ENCODE measurements at regions not wholly inside any gene's neighbourhood (a gene's known extent, or its start where the extent isn't known, plus 50 kb on each side); places are given as distances from the start of the nearest gene placed in this dataset.

DNA sequence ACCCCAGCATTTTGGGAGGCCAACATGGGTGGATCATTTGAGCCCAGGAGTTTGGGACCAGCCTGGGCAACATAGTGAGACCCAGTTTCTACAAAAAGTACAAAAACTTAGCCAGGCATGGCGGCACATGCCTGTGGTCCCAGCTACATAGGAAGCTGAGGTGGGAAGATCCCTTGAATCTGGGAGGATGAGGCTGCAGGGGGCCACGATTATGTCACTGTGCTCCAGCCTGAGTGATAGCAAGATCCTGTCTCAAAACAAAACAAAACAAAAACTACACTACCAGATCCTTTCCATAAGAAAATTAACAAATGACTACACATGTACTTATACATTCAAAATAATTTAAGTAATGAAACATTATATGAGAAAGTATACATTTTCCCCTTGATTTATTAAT, 116.4 kb upstream of the KLF6 start:
- no peak for TF ChIP-seq POLR2A (IDR thresholded peaks at IDR 0.05)
- TF ChIP-seq, protein P1, sequence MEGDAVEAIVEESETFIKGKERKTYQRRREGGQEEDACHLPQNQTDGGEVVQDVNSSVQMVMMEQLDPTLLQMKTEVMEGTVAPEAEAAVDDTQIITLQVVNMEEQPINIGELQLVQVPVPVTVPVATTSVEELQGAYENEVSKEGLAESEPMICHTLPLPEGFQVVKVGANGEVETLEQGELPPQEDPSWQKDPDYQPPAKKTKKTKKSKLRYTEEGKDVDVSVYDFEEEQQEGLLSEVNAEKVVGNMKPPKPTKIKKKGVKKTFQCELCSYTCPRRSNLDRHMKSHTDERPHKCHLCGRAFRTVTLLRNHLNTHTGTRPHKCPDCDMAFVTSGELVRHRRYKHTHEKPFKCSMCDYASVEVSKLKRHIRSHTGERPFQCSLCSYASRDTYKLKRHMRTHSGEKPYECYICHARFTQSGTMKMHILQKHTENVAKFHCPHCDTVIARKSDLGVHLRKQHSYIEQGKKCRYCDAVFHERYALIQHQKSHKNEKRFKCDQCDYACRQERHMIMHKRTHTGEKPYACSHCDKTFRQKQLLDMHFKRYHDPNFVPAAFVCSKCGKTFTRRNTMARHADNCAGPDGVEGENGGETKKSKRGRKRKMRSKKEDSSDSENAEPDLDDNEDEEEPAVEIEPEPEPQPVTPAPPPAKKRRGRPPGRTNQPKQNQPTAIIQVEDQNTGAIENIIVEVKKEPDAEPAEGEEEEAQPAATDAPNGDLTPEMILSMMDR (IDR thresholded peaks at IDR 0.05 in 4 of 5, conservative IDR thresholded peaks at IDR 0.05 in 1 of 5) = no peak
